ENCODE measurements at regions not wholly inside any gene's neighbourhood (a gene's known extent, or its start where the extent isn't known, plus 50 kb on each side); places are given as distances from the start of the nearest gene placed in this dataset.
"Not testable (repeated sequence)": the region's sequence is repeated elsewhere in the genome, so short reads cannot be mapped to it uniquely, and the experiment has no call there.

DNA sequence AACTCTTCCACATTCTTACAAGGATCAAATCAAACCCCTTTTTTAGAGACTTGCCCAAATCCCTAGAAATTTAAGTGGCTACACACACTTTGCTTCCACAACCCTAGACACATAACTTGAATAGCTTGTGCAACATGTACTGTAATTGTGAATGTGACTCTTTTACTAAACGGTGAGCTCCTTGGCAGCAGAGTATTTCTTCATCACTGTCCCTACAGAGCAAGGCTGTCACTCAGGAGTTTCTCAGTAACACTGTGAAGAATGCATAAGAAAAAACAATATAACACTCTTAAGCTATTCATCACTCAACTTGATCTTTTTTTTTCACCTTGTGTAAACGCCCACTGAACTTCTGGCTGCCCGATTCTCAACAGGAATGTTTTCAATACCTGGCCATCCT, 53.8 kb upstream of the ADAMTS18 start:
- TF ChIP-seq, protein P1, sequence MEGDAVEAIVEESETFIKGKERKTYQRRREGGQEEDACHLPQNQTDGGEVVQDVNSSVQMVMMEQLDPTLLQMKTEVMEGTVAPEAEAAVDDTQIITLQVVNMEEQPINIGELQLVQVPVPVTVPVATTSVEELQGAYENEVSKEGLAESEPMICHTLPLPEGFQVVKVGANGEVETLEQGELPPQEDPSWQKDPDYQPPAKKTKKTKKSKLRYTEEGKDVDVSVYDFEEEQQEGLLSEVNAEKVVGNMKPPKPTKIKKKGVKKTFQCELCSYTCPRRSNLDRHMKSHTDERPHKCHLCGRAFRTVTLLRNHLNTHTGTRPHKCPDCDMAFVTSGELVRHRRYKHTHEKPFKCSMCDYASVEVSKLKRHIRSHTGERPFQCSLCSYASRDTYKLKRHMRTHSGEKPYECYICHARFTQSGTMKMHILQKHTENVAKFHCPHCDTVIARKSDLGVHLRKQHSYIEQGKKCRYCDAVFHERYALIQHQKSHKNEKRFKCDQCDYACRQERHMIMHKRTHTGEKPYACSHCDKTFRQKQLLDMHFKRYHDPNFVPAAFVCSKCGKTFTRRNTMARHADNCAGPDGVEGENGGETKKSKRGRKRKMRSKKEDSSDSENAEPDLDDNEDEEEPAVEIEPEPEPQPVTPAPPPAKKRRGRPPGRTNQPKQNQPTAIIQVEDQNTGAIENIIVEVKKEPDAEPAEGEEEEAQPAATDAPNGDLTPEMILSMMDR (conservative IDR thresholded peaks at IDR 0.05), result no peak
- H3K27ac ChIP-seq, result no peak overlapping the region

DNA sequence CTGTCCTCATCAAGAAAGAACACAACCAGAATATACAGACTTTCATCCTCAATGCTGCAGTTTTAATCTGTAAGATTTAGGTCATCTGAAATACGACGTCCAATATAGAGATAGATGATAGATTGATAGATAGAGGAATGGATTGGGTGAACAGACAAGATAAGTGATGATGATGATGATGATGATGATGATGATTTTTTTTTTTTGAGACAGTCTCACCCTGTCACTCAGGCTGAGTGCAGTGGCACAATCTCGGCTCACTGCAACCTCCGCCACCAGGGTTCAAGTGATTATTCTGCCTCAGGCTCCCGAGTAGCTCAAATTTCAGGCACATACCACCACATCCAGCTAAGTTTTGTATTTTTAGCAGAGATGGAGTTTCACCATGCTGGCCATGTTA, 56.3 kb upstream of the ADAMTS18 start:
- no peak overlapping the region for H3K27ac ChIP-seq
- TF ChIP-seq, protein P1 (conservative IDR thresholded peaks at IDR 0.05), result no peak

DNA sequence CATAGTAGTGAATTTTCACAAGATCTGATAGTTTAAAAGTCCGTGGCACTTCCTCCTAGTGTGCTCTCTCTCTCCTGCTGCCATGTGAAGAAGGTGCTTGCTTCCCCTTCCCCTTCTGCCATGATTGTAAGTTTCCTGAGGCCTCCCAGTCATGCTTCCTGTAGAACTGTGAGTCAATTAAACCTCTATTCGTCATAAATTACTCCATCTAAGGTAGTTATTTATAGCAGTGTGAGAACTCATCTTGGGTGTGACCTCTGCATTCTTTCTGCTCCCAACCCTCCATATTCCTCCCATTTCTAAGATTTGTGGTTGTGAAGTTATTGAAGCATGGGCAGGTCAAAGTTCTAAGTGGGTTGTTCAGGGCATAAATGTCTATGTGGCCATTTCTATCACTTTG, 62.1 kb upstream of the ADAMTS18 start:
- H3K27ac ChIP-seq, result no peak overlapping the region
- TF ChIP-seq, protein P1 (conservative IDR thresholded peaks at IDR 0.05), result no peak

DNA sequence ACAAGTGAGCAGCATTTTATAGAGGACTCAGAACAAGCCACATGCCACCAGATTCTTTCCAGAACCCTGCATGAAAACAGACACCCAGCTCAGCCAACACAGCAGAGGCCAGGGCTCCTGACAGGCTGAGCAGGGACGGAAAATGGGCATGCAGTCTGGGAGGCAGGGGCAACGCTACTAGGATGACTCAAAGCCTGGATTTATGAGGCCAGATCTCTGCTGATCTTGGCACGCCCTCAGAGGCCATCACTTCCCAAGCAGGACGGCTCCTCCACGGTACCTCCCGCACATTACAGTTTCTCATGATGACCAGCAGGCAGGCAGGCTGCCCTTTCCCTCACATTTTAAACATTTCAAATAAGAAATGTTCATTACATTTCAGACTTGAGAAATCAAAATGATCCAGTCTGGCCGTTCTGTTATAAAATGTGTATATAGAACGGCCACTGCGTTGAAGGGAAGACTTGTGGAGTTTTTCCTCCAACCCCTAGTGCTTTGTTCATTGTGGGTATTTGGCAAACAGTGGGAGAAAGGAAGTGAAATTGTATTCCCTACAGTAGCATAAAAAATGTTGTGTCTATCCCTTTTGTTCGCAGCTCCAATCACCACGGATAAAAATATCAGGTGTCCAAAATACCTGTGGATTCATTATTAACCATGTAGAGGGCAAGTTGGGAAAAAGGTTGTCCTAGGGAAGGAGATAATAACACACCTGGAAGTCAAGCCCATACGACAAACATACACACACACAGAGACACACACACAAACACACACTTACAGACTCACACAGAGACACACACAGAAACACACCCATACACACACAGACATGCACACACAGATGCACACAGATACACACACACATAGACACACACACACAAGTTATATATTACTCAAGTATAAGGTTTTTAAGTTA, 64.8 kb upstream of the ADAMTS18 start:
- TF ChIP-seq, protein P1 (conservative IDR thresholded peaks at IDR 0.05), result no peak
- no peak overlapping the region for H3K27ac ChIP-seq

DNA sequence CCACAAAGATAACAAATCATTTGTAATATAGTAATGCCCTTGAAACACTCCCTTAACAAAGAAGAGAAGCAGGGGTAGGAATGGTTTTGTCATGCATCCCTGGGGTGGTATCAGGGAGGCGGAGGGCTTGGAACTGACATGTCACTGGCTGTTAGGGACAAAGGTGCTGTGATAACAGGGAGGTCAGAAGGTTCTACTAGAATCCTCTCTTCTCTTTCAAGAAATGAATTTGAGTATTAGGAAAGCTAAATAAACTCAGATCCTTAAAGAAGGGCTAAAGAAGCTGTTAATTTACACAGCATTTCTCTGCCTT, 65.4 kb upstream of the ADAMTS18 start:
- TF ChIP-seq, protein P1 (conservative IDR thresholded peaks at IDR 0.05), result no peak
- H3K27ac ChIP-seq, result no peak overlapping the region

DNA sequence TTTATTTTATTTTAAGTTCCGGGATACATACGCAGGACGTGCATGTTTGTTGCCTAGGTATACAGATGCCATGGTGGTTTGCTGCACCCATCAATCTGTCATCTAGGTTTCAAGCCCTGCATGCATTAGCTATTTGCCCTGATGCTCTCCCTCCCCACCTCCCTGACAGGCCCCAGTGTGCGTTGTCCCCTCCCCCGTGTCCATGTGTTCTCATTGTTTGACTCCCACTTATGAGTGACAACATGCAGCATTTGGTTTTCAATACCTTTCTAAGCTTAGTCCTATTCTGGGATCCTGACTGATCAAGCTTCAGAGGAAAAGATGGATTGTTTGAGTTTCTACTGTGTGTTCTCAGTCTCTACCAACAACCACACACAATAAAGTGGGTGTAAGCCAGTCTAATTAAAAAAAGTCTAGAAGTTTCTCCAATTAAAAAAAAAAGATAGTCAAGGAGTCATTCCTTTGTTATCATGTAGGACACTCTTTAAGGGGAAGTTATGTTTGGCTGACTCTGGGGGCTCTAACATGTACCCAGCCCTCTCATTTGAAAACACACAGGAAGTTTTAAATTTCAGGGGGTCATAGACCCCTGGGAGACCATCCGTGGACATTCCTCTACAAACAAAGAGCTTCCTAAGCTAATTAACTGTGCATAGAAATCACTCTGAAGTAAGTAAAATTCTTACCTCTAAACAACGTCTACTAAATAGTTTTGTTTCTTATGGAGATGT, 66.3 kb upstream of the ADAMTS18 start:
- no peak overlapping the region for H3K27ac ChIP-seq
- TF ChIP-seq, protein P1 (conservative IDR thresholded peaks at IDR 0.05), result no peak

DNA sequence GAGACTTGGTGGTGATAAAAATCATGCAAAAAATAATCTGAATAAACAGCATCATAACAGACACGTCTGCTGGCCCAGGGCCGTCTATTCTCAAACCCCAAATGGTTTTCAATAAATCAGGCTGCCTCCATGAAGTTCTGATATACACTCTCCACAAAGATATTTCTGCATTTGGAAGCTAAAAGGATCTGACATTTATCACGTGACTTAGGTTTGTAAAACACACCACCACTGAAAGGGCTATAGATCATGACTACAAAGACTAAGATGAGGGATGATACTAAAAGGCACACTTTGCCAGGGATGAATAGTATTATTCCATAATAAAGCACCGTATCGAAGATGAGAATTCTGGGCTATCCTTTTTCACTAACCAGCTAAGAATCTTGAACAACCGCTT, 67.6 kb upstream of the ADAMTS18 start:
- TF ChIP-seq, protein P1 (conservative IDR thresholded peaks at IDR 0.05), result no peak
- no peak overlapping the region for H3K27ac ChIP-seq

DNA sequence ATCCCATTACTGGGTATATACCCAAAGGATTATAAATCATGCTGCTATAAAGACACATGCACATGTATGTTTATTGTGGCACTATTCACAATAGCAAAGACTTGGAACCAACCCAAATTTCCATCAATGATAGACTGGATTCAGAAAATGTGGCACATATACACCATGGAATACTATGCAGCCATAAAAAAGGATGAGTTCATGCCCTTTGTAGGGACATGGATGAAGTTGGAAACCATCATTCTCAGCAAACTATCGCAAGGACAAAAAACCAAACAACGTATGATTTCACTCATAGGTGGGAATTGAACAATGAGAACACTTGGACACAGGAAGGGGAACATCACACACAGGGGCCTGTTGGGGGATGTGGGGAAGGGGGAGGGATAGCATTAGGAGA, 71.7 kb upstream of the ADAMTS18 start:
- not testable (repeated sequence) for H3K27ac ChIP-seq
